Keratinocyte (primary cell): ENCODE measurements at regions not wholly inside any gene's neighbourhood (a gene's known extent, or its start where the extent isn't known, plus 50 kb on each side); places are given as distances from the start of the nearest gene placed in this dataset.

Experiments used
- DNase-seq: peaks from one replicate; pipeline ENCODE4 v3.0.0-alpha.2; 2011; ENCODE audit warnings: low read depth, missing footprints, low spot score
- FAIRE-seq: peaks from 2 replicates; lab custom pipeline; 2011; peaks lifted over from hg19 to GRCh38; lab: Jason Lieb, UNC
- H2AFZ ChIP-seq: 2 replicates; pipeline ENCODE4 v1.6.0; 2012; ENCODE audit warnings: low read length, control low read depth, inconsistent platforms; ENCODE audit not compliant: control insufficient read depth
- H3K27ac ChIP-seq: 2 replicates; pipeline ENCODE4 v1.5.1; 2011; ENCODE audit warnings: low read length; ENCODE audit not compliant: control insufficient read depth, insufficient read depth
- H3K27me3 ChIP-seq: 3 replicates; pipeline ENCODE4 v1.6.0; 2011; ENCODE audit warnings: low read length; ENCODE audit not compliant: control insufficient read depth, insufficient read depth; ENCODE audit errors: extremely low read depth
- H3K36me3 ChIP-seq, 2 experiments: 2 replicates in 1 of 2; 3 replicates in 1 of 2; pipeline ENCODE4 v1.5.1; 2011; ENCODE audit warnings: low read length in 2 of 2, mild to moderate bottlenecking in 1 of 2; ENCODE audit not compliant: control insufficient read depth in 2 of 2, insufficient read depth in 2 of 2; ENCODE audit errors: extremely low read depth in 1 of 2
- H3K4me1 ChIP-seq: 3 replicates; pipeline ENCODE4 v1.5.1; 2011; ENCODE audit warnings: low read length; ENCODE audit not compliant: control insufficient read depth, insufficient read depth; ENCODE audit errors: extremely low read depth
- H3K4me2 ChIP-seq: 3 replicates; pipeline ENCODE4 v1.6.0; 2011; ENCODE audit warnings: low read depth, low read length; ENCODE audit not compliant: control insufficient read depth, insufficient read depth; ENCODE audit errors: extremely low read depth
- H3K4me3 ChIP-seq, 3 experiments: fragments of 200-600 bp in 1 of 3; sonication (generic) in 1 of 3; 2 replicates in 2 of 3; 3 replicates in 1 of 3; pipeline ENCODE4 v1.5.1; 2011 to 2016; ENCODE audit warnings: low read length in 3 of 3, mild to moderate bottlenecking in 3 of 3, control low read depth in 2 of 3, inconsistent platforms in 1 of 3, low read depth in 1 of 3, mixed read lengths in 1 of 3, mixed run types in 1 of 3, moderate library complexity in 1 of 3; ENCODE audit not compliant: control insufficient read depth in 2 of 3, insufficient read depth in 2 of 3; ENCODE audit errors: extremely low read depth in 1 of 3
- H3K79me2 ChIP-seq: 2 replicates; pipeline ENCODE4 v1.6.0; 2012; ENCODE audit warnings: low read length; ENCODE audit not compliant: control insufficient read depth, insufficient read depth
- H3K9ac ChIP-seq: 3 replicates; pipeline ENCODE4 v1.6.0; 2011; ENCODE audit warnings: low read length; ENCODE audit not compliant: control insufficient read depth, insufficient read depth; ENCODE audit errors: extremely low read depth
- H3K9me1 ChIP-seq: 3 replicates; pipeline ENCODE4 v1.6.0; 2011; ENCODE audit warnings: low read length; ENCODE audit not compliant: control insufficient read depth, insufficient read depth; ENCODE audit errors: extremely low read depth
- H3K9me3 ChIP-seq: 2 replicates; pipeline ENCODE4 v1.5.1; 2012; ENCODE audit warnings: low read depth, low read length; ENCODE audit not compliant: control insufficient read depth
- H4K20me1 ChIP-seq: 3 replicates; pipeline ENCODE4 v1.6.0; 2011; ENCODE audit warnings: low read length; ENCODE audit not compliant: control insufficient read depth, insufficient read depth; ENCODE audit errors: extremely low read depth
- EZH2 ChIP-seq: IDR thresholded peaks from one replicate; pipeline ENCODE4 v1.6.1; 2012; ENCODE audit warnings: inconsistent platforms, mild to moderate bottlenecking, low read length, moderate library complexity
- dilution Hi-C: fragments of 300-500 bp; cut with MboI; formaldehyde crosslinking; loops from one replicate; pipeline ENCODE4 v1.7.0; 2020; ENCODE audit warnings: low sequenced_read_pairs; ENCODE audit not compliant: extremely low pct_ligation_motif_present
- TF ChIP-seq, protein P1 (sequence below), 3 experiments: IDR thresholded peaks in 1 of 3; conservative IDR thresholded peaks in 1 of 3; optimal IDR thresholded peaks in 1 of 3; 2 replicates in 2 of 3; 3 replicates in 1 of 3; pipeline versions ENCODE3 to v1.5.1; 2011; ENCODE audit warnings: low read length in 3 of 3, mild to moderate bottlenecking in 3 of 3, moderate library complexity in 2 of 3, control low read depth in 1 of 3, inconsistent platforms in 1 of 3; ENCODE audit not compliant: insufficient read depth in 2 of 3; ENCODE audit errors: extremely low read depth in 1 of 3

DNA sequence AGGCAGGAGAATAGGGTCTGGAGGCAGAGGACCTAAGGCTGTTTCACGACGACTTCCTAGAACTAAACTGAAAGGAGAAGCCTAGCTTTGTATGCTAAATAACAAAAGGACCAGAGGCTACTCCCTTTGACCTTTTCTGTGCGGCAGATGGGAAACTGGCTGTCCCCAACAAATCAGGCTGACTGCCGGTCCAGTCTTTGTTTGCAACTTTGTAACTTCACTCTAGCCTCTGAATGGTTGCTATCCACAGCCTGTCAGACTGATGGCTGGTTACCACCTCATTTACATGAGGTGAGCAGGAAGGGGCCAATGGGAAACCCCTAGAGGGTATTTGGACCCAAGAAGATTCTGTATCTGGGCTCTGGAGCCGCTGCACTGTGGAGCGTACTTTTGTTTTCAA is 132.6 kb upstream of the SHH start:
- Histone ChIP-seq H3K27ac (no peak overlapping the region), H3K4me3 (no peak overlapping the region), H3K4me2 (no peak overlapping the region), H3K27me3 (no peaks in the 10 kb centered on the region), H3K36me3 (no peaks in the 10 kb centered on the region), H3K9ac (no peak overlapping the region), H4K20me1 (no peaks in the 10 kb centered on the region), H3K4me1 (no peaks in the 10 kb centered on the region), H3K79me2 (no peaks in the 10 kb centered on the region), H2AFZ (no peak overlapping the region), H3K9me3 (no peaks in the 10 kb centered on the region), H3K9me1 (no peaks in the 10 kb centered on the region)
- FAIRE-seq = no peak
- no peak for DNase-seq
- no peak for TF ChIP-seq EZH2
- TF ChIP-seq, protein P1, sequence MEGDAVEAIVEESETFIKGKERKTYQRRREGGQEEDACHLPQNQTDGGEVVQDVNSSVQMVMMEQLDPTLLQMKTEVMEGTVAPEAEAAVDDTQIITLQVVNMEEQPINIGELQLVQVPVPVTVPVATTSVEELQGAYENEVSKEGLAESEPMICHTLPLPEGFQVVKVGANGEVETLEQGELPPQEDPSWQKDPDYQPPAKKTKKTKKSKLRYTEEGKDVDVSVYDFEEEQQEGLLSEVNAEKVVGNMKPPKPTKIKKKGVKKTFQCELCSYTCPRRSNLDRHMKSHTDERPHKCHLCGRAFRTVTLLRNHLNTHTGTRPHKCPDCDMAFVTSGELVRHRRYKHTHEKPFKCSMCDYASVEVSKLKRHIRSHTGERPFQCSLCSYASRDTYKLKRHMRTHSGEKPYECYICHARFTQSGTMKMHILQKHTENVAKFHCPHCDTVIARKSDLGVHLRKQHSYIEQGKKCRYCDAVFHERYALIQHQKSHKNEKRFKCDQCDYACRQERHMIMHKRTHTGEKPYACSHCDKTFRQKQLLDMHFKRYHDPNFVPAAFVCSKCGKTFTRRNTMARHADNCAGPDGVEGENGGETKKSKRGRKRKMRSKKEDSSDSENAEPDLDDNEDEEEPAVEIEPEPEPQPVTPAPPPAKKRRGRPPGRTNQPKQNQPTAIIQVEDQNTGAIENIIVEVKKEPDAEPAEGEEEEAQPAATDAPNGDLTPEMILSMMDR (optimal IDR thresholded peaks at IDR 0.05 in 1 of 3, IDR thresholded peaks at IDR 0.05 in 1 of 3, conservative IDR thresholded peaks at IDR 0.05 in 1 of 3; ENCODE audit: extremely low read depth in 1 of 3, insufficient read depth in 2 of 3, low read length in 3 of 3) = no peak
- dilution Hi-C loops = no loop called here

DNA sequence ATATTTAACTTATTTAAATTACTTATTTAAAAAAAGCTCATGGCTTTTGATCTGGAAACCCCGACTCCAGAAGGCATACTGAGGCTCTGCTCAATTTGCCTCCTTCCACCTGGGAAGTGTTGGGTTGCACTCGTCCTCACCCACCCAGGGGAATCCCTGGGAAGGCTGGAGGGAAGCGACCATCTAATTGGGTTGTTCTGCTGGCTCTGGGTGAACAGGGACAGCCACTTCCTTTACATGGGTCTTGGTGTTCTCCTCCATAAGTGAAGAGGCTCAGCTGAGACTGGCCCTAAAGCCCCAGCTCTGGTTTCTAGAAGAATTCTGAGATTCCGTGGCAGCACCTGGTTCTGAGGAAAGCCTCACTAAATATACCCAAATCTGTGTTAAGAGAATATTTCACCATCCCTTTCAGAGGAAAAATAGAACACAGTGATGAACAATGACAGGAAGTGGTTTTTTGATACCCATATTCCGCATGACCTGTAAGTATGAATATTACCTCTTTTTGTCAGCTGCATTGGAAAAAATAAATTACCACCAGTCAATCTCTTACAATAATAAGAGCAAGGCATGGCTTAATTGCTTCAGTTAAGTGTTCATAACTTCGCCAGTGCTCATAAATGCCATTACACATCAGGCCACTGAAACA is 131.1 kb upstream of the SHH start:
- Histone ChIP-seq H3K9ac (no peak overlapping the region), H3K4me1 (no peaks in the 10 kb centered on the region), H3K79me2 (no peaks in the 10 kb centered on the region), H3K9me1 (no peaks in the 10 kb centered on the region), H3K9me3 (no peaks in the 10 kb centered on the region), H3K4me3 (no peak overlapping the region), H3K36me3 (no peaks in the 10 kb centered on the region), H3K27ac (no peak overlapping the region), H3K27me3 (no peaks in the 10 kb centered on the region), H2AFZ (no peak overlapping the region), H3K4me2 (no peak overlapping the region), H4K20me1 (no peaks in the 10 kb centered on the region)
- no peak for FAIRE-seq
- dilution Hi-C loops = no loop called here
- no peak for DNase-seq
- no peak for TF ChIP-seq EZH2
- TF ChIP-seq, protein P1 (optimal IDR thresholded peaks at IDR 0.05 in 1 of 3, IDR thresholded peaks at IDR 0.05 in 1 of 3, conservative IDR thresholded peaks at IDR 0.05 in 1 of 3; ENCODE audit: extremely low read depth in 1 of 3, insufficient read depth in 2 of 3, low read length in 3 of 3) = no peak
